Stomach smooth muscle (tissue), 2 donors: ENCODE measurements at regions not wholly inside any gene's neighbourhood (a gene's known extent, or its start where the extent isn't known, plus 50 kb on each side); places are given as distances from the start of the nearest gene placed in this dataset.

Experiments
- H3K27ac ChIP-seq: one replicate; pipeline ENCODE4 v1.7.0; 2013; ENCODE audit warnings: mild to moderate bottlenecking, low read length, inconsistent platforms
- H3K27me3 ChIP-seq, 2 donors: one replicate each; pipeline ENCODE4 v1.7.0; 2013; ENCODE audit warnings: low read length in 2 of 2; ENCODE audit not compliant: insufficient read depth in 2 of 2, control insufficient read depth in 1 of 2
- H3K36me3 ChIP-seq, 2 donors: one replicate each; pipeline ENCODE4 v1.7.0; 2013; ENCODE audit warnings: low read length in 2 of 2; ENCODE audit not compliant: control insufficient read depth in 2 of 2, insufficient read depth in 2 of 2
- H3K4me1 ChIP-seq: one replicate; pipeline ENCODE4 v1.7.0; 2013; ENCODE audit warnings: low read length; ENCODE audit not compliant: control insufficient read depth, insufficient read depth
- H3K4me3 ChIP-seq, 2 donors: one replicate each; pipeline ENCODE4 v1.7.0; 2013; ENCODE audit warnings: low read length in 2 of 2
- H3K9ac ChIP-seq, 2 donors: one replicate each; pipeline ENCODE4 v1.7.0; 2013; ENCODE audit warnings: low read length in 2 of 2, mild to moderate bottlenecking in 1 of 2
- H3K9me3 ChIP-seq, 2 donors: one replicate each; pipeline ENCODE4 v1.7.0; 2013; ENCODE audit warnings: low read length in 2 of 2; ENCODE audit not compliant: control insufficient read depth in 2 of 2
- donor health status: healthy.
- donor health status: Pancreatic carcinoma.

GRCh38 chr9:108331596-108331995 lies 524.2 kb downstream of the ACTL7B start:
- no peak overlapping the region for H3K27ac ChIP-seq
- no peak overlapping the region for H3K9ac ChIP-seq
- H3K36me3 ChIP-seq = no peaks in the 10 kb centered on the region
- H3K9me3 ChIP-seq = peaks cover 0 to 3% of the 10 kb centered on the region in 2 donors
- H3K4me1 ChIP-seq = no peaks in the 10 kb centered on the region
- H3K27me3 ChIP-seq = no peaks in the 10 kb centered on the region
- no peak overlapping the region for H3K4me3 ChIP-seq

- no peaks in the 10 kb centered on the region for H3K4me1 ChIP-seq
- H3K27me3 ChIP-seq = no peaks in the 10 kb centered on the region
- H3K9ac ChIP-seq = no peak overlapping the region
- no peak overlapping the region for H3K4me3 ChIP-seq
- peaks cover 0 to 3% of the 10 kb centered on the region in 2 donors for H3K9me3 ChIP-seq
- no peak overlapping the region for H3K27ac ChIP-seq
- no peaks in the 10 kb centered on the region for H3K36me3 ChIP-seq
Measured at GRCh38 chr9:108325406-108325805, 530.4 kb downstream of the ACTL7B start.

- no peaks in the 10 kb centered on the region for H3K36me3 ChIP-seq
- no peaks in the 10 kb centered on the region for H3K27me3 ChIP-seq
- no peaks in the 10 kb centered on the region for H3K4me1 ChIP-seq
- no peak overlapping the region for H3K9ac ChIP-seq
- H3K27ac ChIP-seq = no peak overlapping the region
- no peak overlapping the region for H3K4me3 ChIP-seq
- H3K9me3 ChIP-seq = peaks cover 0 to 3% of the 10 kb centered on the region in 2 donors
Measured at GRCh38 chr9:108323615-108324014, 532.2 kb downstream of the ACTL7B start.

GRCh38 chr9:108322326-108323098 lies 533.3 kb downstream of the ACTL7B start:
- Histone ChIP-seq H3K4me3 (no peak overlapping the region), H3K9me3 (peaks cover 0 to under 1% of the 10 kb centered on the region in 2 donors), H3K27me3 (no peaks in the 10 kb centered on the region), H3K9ac (no peak overlapping the region), H3K4me1 (no peaks in the 10 kb centered on the region), H3K36me3 (no peaks in the 10 kb centered on the region), H3K27ac (no peak overlapping the region)

GRCh38 chr9:108316630-108317029 lies 539.2 kb downstream of the ACTL7B start:
- H3K27ac ChIP-seq = no peak overlapping the region
- no peaks in the 10 kb centered on the region for H3K9me3 ChIP-seq
- H3K4me1 ChIP-seq = no peaks in the 10 kb centered on the region
- H3K27me3 ChIP-seq = no peaks in the 10 kb centered on the region
- no peaks in the 10 kb centered on the region for H3K36me3 ChIP-seq
- no peak overlapping the region for H3K9ac ChIP-seq
- H3K4me3 ChIP-seq = no peak overlapping the region

- no peak overlapping the region for H3K4me3 ChIP-seq
- no peaks in the 10 kb centered on the region for H3K36me3 ChIP-seq
- H3K9ac ChIP-seq = no peak overlapping the region
- no peak overlapping the region for H3K27ac ChIP-seq
- H3K9me3 ChIP-seq = no peaks in the 10 kb centered on the region
- H3K27me3 ChIP-seq = no peaks in the 10 kb centered on the region
- H3K4me1 ChIP-seq = no peaks in the 10 kb centered on the region
Measured at GRCh38 chr9:108316066-108316465, 539.7 kb downstream of the ACTL7B start.

- Histone ChIP-seq H3K27me3 (no peaks in the 10 kb centered on the region), H3K27ac (no peak overlapping the region), H3K4me3 (no peak overlapping the region), H3K4me1 (no peaks in the 10 kb centered on the region), H3K9ac (no peak overlapping the region), H3K36me3 (no peaks in the 10 kb centered on the region), H3K9me3 (no peaks in the 10 kb centered on the region)
Measured at GRCh38 chr9:108311745-108312144, 544.0 kb downstream of the ACTL7B start.

- no peak overlapping the region for H3K4me3 ChIP-seq
- no peaks in the 10 kb centered on the region for H3K36me3 ChIP-seq
- H3K27ac ChIP-seq = no peak overlapping the region
- no peaks in the 10 kb centered on the region for H3K27me3 ChIP-seq
- H3K9ac ChIP-seq = no peak overlapping the region
- no peaks in the 10 kb centered on the region for H3K4me1 ChIP-seq
- H3K9me3 ChIP-seq = no peaks in the 10 kb centered on the region
Measured at GRCh38 chr9:108310202-108310601, 545.6 kb downstream of the ACTL7B start.

GRCh38 chr9:108300306-108301287 lies 555.2 kb downstream of the ACTL7B start:
- no peaks in the 10 kb centered on the region for H3K27me3 ChIP-seq
- no peak overlapping the region for H3K4me3 ChIP-seq
- no peaks in the 10 kb centered on the region for H3K36me3 ChIP-seq
- H3K9me3 ChIP-seq = peaks cover 0 to 3% of the 10 kb centered on the region in 2 donors
- no peak overlapping the region for H3K9ac ChIP-seq
- H3K27ac ChIP-seq = no peak overlapping the region
- H3K4me1 ChIP-seq = no peaks in the 10 kb centered on the region

GRCh38 chr9:108297073-108297472 lies 558.7 kb downstream of the ACTL7B start:
- Histone ChIP-seq H3K9me3 (peaks cover 0 to 3% of the 10 kb centered on the region in 2 donors), H3K27me3 (no peaks in the 10 kb centered on the region), H3K27ac (no peak overlapping the region), H3K9ac (no peak overlapping the region), H3K4me1 (no peaks in the 10 kb centered on the region), H3K4me3 (no peak overlapping the region), H3K36me3 (no peaks in the 10 kb centered on the region)
